ENCODE measurements at regions not wholly inside any gene's neighbourhood (a gene's known extent, or its start where the extent isn't known, plus 50 kb on each side); places are given as distances from the start of the nearest gene placed in this dataset.

DNA sequence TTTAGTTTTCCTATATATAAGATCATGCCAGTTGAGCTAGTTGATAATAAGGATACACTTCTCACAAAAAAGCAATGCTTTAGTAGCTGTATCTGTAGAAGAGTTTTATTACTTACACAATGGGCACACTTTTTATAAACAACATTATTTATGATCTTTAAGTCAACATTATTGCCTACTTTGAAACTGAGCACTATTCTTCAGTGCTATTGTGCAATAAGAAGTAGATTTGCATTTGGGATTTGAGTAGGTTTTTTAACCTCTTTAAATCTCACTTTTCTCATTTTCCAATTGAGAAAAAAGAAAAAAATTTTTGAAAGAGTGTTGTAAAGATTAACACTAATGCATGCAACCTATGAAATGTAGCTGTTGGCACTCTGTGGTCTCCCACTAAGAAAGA lies 1198.3 kb downstream of the GALC start:
- DNase-seq = no peak
- TF ChIP-seq, protein P1, sequence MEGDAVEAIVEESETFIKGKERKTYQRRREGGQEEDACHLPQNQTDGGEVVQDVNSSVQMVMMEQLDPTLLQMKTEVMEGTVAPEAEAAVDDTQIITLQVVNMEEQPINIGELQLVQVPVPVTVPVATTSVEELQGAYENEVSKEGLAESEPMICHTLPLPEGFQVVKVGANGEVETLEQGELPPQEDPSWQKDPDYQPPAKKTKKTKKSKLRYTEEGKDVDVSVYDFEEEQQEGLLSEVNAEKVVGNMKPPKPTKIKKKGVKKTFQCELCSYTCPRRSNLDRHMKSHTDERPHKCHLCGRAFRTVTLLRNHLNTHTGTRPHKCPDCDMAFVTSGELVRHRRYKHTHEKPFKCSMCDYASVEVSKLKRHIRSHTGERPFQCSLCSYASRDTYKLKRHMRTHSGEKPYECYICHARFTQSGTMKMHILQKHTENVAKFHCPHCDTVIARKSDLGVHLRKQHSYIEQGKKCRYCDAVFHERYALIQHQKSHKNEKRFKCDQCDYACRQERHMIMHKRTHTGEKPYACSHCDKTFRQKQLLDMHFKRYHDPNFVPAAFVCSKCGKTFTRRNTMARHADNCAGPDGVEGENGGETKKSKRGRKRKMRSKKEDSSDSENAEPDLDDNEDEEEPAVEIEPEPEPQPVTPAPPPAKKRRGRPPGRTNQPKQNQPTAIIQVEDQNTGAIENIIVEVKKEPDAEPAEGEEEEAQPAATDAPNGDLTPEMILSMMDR (IDR thresholded peaks at IDR 0.05) = no peak
- Mint-ChIP-seq H3K27me3 (ENCODE audit: low read depth, poor library complexity) (no peaks in the 10 kb centered on the region), H3K27ac (no peak overlapping the region), H3K4me3 (no peak overlapping the region), H3K9me3 (no peaks in the 10 kb centered on the region), H3K4me1 (no peaks in the 10 kb centered on the region), H3K36me3 (ENCODE audit: low read depth) (no peaks in the 10 kb centered on the region)

DNA sequence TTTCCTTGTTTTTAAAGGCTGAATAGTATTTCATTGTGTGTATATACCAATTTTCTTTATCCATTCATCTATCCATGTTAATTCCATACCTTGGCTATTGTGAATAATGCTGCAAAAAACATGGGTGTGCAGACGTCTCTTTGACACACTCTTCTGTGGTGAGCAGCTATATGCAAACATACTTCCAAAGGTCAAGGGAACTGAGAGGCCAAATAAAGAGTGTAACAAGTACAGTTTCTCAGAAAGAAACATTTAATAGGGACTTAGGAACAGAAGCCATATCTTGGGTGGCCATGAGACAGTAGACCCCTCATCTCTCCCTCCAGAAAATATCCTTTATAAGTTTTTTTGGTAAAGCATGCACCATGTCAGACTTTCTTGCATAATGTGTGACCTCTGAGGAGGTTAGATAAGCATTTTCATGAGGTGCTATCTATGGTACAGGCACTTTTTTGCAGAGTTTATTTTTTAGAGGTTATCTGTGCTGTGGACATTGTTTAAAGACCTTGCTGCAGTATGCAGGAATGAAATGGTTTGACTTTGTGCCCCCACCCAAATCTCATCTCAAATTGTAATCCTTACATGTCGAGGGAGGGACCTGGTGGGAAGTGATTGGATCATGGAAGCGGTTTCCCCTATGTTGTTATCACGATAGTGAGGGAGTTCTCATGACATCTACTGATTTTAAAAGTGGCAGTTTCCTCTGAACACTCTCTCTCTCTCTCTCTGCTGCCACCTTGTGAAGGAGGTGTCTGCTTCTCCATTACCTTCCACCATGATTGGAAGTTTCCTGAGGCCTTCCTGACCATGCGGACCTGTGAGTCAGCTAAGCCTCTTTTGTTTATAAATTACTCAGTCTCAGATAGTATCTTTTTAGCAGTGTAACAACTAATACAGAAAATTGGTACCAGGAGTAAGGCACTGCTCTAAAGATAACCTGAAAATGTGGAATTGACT lies 1202.3 kb downstream of the GALC start:
- H3K4me1 Mint-ChIP-seq = no peaks in the 10 kb centered on the region
- no peak for DNase-seq
- H3K9me3 Mint-ChIP-seq = no peaks in the 10 kb centered on the region
- H3K27ac Mint-ChIP-seq = no peak overlapping the region
- H3K36me3 Mint-ChIP-seq (ENCODE audit: low read depth) = no peaks in the 10 kb centered on the region
- TF ChIP-seq, protein P1 (IDR thresholded peaks at IDR 0.05) = no peak
- H3K27me3 Mint-ChIP-seq (ENCODE audit: low read depth, poor library complexity) = no peaks in the 10 kb centered on the region
- H3K4me3 Mint-ChIP-seq = no peak overlapping the region

DNA sequence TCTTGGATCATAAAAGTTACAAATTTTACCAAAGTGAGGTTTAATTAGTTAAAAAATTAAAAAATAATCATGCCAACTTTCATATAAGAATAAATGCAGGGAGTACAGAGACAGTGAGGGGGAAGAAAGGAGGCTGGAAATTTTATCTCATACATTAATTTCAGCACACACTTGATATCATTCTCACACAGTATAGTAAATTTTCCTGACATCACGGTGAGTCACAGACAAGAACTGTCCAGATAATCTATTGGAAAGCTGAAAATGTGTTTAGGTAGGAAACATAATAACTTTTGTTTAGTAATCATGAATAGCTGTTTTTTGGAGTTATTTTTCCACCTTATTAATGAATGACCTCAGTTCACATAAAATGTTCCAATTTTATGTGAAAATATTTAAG lies 1204.8 kb downstream of the GALC start:
- TF ChIP-seq, protein P1 (IDR thresholded peaks at IDR 0.05) = no peak
- no peak overlapping the region for H3K4me3 Mint-ChIP-seq
- no peaks in the 10 kb centered on the region for H3K9me3 Mint-ChIP-seq
- H3K36me3 Mint-ChIP-seq (ENCODE audit: low read depth) = no peaks in the 10 kb centered on the region
- H3K27ac Mint-ChIP-seq = no peak overlapping the region
- DNase-seq = no peak
- no peaks in the 10 kb centered on the region for H3K4me1 Mint-ChIP-seq
- H3K27me3 Mint-ChIP-seq (ENCODE audit: low read depth, poor library complexity) = no peaks in the 10 kb centered on the region

DNA sequence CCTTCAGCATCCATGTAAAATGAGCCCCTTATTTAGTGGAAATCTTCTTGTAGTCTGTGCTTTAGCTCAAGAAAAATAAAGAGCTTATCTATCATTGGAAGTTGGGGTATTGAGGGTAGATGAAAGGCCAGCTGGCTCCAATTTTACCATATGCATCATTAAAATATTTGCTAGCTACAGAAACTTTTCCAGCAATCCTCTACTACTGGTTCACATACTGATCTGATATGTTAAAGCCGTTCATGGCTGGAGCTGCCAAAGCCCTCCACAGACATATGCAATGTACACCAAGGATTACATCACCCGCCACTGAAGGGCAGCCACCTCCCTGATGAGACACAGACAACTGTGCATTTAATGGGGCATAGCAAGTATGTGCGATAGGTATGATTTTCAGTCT lies 1205.3 kb downstream of the GALC start:
- DNase-seq = no peak
- no peak overlapping the region for H3K4me3 Mint-ChIP-seq
- H3K9me3 Mint-ChIP-seq = no peaks in the 10 kb centered on the region
- H3K4me1 Mint-ChIP-seq = no peaks in the 10 kb centered on the region
- H3K36me3 Mint-ChIP-seq (ENCODE audit: low read depth) = no peaks in the 10 kb centered on the region
- H3K27ac Mint-ChIP-seq = no peak overlapping the region
- TF ChIP-seq, protein P1 (IDR thresholded peaks at IDR 0.05) = no peak
- no peaks in the 10 kb centered on the region for H3K27me3 Mint-ChIP-seq (ENCODE audit: low read depth, poor library complexity)

- no peaks in the 10 kb centered on the region for H3K36me3 Mint-ChIP-seq (ENCODE audit: low read depth)
- DNase-seq = no peak
- TF ChIP-seq, protein P1 (IDR thresholded peaks at IDR 0.05) = no peak
- no peak overlapping the region for H3K27ac Mint-ChIP-seq
- no peaks in the 10 kb centered on the region for H3K27me3 Mint-ChIP-seq (ENCODE audit: low read depth, poor library complexity)
- no peaks in the 10 kb centered on the region for H3K9me3 Mint-ChIP-seq
- no peak overlapping the region for H3K4me3 Mint-ChIP-seq
- H3K4me1 Mint-ChIP-seq = no peaks in the 10 kb centered on the region
These were observed 1210.8 kb downstream of the GALC start for GRCh38 chr14:86782092-86782580.

All from nephron progenitor cell (in vitro differentiated cells).